NCI-H2107 treated with DMSO at 0.1 percent for 48 hours (cell line): ENCODE measurements at regions not wholly inside any gene's neighbourhood (a gene's known extent, or its start where the extent isn't known, plus 50 kb on each side); places are given as distances from the start of the nearest gene placed in this dataset.

Source experiments
- DNase-seq: peaks from one replicate; lab custom pipeline; 2025; ENCODE audit not compliant: unreplicated experiment; lab: John Stamatoyannopoulos, UW

DNA sequence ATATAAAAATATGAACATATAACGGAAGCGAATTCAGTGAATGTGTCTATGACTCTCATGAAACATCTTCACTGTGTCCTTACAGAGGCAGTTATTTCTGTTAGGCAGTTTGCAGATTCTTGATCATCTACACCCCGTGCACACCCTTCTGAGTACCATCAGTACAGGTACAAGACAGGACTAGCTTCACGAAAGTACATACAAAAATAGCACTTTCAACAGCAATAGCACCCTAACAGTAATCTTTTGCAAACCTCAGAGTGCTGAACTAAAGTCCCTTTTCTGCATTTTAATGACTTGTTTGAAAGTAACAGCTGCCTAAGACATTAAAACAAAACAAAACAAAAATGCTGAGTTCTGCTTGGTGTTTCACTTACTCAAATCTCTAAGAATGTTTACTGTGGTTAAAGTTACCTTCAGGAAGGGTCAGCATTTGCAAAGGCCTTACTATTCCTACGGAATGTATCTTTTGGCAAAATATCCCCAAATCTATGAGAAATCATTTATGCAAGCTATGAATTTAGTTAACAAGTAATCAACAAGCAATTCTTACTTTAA, 104.1 kb downstream of the CNTN3 start:
- DNase-seq = no peak

DNA sequence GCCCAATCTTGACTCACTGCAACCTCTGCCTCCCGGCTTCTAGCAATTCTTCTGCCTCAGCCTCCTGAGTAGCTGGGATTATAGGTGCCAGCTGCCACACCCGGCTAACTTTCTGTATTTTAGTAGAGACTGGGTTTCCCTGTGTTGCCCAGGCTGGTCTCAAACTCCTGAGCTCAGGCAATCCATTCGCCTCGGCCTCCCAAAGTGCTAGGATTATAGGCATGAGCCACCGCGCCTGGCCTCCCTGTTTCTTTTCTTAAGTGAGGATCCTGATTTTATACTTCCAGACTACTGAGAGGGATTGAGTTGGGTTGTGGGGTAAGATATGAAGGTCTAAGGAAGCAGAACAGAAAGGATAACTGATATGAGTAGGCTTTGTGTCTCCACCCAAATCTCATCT, 106.8 kb downstream of the CNTN3 start:
- no peak for DNase-seq

DNA sequence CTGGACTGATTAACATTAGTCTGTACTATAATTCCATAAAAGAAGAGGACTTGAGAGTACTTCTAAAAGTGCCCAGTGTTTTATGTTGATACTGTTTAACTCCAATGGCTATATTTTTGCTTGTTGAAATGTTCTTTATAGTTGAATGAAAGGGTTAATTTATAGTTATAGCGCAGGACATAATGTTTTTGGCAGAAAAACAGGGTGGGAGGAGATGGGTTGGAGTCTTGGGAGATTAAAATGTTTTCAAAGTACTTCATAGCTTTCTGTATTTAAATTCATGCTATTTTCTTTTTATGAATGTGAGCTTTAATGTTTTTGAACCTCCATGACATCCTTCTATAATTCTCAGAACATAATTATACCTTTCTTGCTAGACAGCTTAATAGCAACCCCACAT, 108.2 kb downstream of the CNTN3 start:
- no peak for DNase-seq

DNA sequence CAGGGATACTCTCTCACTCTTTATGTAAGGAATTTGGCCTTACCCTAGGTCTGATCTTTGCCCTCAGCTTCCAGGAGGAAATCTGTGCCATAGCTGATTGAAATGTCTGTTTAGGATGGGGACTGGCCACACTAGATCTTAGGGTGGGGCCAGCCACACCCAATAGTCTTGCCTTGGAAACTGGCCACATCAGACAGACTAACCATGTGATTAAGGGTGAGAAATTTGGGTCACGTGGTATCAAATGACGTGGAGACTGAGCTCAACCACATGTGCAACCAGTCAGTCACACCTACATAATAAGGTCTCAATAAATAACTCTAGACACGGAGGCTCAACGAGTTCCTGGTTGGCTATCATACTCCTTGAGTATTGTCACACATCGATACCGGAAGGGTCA, 113.5 kb downstream of the CNTN3 start:
- DNase-seq = no peak

DNA sequence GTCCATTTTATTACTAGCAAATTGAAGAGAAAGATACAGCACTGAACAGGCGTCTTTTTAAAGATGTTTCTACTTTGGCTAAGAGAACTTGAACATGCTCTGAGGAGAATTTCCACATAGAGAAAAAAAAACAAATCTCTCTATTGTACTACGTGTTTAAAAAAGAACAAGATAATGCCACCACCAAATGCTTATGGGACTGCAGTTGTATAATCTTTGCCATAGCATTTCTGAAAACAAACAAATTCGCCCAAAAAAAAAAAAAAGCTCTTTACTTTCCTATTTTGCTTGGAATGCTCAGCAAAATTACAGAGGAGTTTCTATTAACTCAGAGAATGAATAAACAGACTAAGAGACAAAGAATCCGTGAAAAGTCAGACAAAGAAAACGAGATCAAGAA, 114.2 kb downstream of the CNTN3 start:
- no peak for DNase-seq

DNA sequence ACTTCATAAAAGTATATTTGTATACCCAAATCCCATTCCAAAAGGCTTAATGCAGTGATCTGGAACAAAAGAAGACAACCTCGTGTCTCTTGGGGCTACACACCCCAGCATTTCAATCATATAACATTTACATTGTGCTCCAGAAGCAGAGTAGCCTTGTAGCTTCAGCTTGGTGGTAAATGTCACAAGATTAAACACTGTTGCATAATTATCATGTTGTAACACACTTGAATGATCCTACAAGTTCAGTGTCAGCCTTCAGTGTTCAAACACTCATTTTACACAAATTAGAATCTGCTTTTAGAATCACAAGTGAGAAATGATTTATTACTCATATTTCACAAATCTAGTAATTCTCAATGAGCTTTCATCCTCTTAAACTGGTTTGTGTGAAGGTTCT, 122.6 kb downstream of the CNTN3 start:
- no peak for DNase-seq

DNA sequence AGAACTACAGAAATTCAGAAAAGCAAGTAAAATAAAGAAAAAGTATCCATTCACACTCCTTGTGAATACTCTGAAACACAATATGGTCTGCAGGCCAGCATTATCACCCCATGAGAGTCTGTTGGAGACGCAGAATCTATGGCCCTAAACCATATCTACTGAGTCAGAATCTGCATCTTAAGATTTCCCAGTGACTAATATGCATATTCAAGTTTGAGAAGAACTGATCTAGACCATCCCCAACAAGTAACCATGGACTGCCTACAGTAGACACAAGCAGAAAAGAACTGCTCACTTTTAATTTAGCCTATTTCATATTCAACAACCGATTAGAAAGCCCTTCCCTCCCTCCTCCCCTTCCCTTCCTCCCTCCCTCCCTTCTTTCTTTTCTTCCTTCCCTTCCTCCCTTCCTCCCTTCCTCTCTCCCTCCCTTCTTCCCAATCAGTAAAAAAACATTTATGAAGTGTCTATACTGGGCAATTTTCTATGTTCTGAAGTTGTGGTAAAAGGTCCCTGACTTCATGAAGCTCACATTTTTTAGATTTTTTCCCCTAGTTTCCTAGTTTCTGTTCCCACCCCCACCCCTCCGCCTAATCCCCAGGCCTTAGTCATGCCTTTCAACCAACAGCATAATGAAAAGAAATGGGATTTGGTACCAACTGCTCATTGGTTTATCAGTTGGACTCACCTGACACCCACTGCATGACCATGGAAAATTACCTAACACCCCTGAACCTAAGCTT, 125.2 kb downstream of the CNTN3 start:
- DNase-seq = no peak

DNA sequence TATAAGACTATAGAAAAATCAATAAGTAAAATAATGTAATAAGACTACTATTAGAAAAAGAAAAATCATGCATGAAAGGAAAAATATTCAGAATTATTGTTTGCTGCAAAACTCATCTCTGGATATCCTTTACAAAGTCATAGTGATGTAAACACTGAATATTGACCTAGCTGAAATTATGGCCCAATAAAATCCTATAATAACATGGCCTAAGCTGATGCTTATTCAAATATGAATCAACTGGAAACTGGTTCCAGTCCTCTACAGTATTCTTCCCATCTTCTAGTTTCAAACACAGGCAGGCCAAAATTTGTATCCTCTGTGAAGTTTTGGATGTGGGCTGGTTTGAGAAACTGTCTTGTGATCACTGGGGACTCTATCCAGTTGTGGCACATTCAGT, 134.5 kb downstream of the CNTN3 start:
- no peak for DNase-seq

DNA sequence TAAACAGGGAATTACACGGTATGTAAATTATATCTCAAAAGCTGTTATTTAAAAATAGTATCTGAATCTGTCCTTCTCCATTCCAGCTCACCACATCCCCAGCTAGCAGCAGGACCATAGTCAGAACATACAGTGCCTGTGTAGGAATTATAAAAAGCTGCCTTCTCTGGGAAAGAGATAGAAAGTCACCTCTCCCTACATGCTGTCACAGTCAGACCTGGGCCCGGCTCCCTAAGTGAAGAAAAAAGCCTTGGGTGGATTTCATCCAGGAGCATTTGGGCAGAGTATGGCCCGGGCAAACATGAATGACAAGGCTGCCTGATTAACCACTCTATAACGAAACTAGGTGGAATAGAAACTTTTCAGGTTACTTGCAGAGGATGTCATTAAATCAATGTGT, 144.1 kb downstream of the CNTN3 start:
- no peak for DNase-seq

DNA sequence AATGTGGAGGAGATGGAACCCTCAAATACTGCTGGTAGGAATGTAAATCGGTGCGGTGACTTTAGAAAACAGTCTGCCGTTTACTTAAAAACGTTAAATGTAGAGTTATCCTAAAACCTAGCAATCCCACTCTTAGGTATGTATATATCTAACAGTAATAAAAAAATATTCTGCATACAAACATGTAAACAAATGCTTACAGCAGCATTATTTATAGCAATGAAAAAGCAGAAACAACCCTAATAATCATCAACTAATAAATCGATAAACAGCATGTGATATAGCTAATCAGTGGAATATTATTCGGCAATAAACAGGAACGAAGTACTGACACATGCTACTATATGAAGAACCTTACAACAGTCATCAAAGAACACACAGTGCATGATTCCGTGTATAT, 144.7 kb downstream of the CNTN3 start:
- DNase-seq = no peak

DNA sequence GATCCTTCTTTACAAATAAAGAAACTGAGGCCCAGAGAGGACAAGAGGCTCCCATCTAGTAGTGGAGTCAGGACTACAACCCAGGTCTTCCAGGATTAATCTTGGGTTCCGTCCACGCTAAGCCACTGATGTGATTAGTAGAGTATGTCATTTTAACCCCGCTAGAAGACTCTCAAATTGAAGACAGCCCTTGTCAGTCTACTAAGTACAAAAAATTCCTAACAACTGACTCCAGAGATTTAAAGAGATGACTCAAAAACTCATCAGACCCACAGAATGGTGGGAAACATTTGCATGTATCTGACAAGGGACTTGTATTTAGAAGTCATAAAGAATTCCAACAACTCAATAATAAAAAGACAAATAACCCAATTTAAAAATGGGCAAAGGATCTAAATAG, 145.3 kb downstream of the CNTN3 start:
- no peak for DNase-seq

DNA sequence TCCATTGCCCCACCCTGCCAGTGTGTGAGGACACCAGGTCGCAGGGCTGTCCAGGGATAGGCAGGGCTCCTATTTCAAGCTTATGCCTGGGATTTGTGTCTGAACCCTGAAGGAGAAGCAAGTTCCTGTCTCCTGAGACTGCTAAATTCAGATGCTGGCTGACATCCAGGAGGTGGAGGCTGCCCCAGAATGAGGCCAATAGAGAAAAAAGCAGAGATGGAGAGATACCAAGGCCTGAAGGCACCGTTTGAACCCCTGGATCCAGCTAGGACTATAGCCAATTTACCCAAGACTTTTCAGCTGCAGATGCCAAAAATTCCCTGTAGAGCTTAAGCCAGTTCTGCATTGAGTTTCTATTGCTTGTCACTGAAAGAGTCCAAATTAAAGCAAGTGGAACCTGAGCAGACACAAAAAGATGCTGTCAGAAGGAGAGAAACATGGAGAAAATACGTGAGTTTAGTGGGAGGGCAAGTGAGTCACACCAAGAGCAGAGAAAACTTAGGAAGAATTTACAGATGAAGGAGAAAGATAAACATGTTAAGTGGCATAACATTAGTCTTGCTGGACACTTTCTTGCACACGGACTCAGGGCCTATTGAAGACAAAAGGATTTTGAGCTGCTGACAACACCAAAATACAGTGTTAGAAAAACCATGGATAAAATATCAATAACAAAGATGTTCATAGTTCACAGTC, 148.6 kb downstream of the CNTN3 start:
- no peak for DNase-seq

DNA sequence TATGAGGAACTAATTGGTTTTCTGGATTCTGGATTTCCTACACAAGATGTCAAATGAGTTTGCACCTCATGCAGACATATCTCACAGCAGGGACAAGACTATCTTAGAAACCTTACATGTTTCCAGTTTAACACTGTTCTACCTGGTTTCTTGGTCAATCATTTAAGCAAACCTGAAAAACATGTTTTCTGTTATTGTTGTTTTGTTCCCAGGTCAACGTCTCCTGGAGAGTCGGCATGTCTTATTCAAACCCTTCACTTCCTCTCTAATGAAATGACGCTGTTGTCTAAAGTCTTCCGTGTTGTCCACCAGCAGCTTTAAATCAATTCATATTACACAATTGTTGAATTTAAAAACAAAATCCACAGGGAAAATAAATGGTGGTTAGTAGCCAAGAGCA, 150.9 kb downstream of the CNTN3 start:
- no peak for DNase-seq

DNA sequence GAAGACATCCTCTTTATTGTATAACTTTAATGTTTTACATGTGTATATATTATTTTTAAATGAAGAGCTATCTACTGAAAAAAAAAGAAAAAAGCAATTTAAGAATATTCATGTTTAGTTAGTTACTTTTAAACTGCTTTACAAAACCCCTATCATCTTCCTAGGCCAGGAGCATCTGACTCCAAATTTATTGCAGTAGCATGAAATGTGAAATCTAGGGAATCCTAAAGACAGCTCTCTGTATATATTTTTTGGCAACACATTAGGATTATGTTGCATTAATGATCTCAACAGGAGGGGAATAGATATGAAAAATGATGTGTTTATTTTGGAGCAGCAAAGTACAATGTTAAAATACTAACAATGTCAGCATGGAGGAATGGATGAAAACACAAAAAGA, 158.3 kb downstream of the CNTN3 start:
- DNase-seq = no peak

DNA sequence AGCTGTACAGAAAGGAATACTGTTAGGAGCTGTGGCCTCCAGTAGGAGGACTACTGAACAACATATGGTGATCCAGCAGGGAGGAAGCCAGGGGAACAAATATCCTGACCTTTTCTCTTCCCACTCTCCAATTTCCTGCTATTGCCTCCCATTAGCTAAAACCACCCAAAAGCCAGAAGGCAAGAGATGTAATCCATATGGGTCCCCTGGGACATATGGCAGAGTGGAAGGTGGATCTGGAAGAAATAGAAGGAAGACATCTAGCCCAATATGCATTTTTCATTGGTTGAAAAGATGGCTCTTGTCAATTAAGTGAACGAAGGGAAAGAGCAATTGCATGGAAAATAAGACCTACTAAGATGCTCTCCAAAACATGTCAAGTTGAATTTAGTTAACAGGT, 167.2 kb downstream of the CNTN3 start:
- no peak for DNase-seq

DNA sequence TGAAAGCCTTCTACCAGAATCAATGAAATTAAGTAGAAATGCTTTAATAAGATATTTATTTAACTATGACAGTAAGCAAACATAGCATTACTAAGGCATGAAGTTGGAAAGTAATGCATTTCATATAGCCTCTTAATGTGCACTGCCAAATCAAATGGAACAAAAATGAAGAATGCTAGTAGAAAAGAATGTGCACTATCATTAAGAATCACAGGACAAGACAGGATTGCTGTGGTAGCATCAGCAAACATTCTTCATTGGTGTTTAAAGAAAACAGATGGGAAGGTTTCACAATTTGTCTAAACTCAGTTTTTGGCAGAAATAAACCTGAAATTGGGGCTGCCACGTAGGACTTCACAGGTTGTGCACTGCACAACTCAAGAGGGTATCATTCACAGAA, 168.9 kb downstream of the CNTN3 start:
- DNase-seq = no peak

DNA sequence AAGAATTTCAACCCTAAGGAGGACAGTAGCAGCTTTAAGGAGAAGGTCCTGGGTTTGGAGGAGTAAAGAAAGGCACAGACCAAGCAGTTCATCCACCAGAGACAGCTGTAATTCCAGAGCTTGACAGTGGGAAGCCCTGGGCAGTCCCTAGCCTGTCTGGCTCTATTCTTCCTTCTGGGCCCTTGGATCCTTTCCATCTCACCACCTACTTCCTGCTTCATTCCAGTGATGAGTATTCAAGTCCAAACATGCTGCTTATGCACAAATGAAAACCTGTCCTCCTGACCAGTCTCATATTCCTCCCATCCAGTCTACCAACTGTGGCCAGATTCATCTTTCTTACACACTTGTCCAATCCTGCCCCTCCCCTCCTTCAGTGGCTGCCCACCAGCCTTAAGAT, 171.4 kb downstream of the CNTN3 start:
- DNase-seq = no peak

DNA sequence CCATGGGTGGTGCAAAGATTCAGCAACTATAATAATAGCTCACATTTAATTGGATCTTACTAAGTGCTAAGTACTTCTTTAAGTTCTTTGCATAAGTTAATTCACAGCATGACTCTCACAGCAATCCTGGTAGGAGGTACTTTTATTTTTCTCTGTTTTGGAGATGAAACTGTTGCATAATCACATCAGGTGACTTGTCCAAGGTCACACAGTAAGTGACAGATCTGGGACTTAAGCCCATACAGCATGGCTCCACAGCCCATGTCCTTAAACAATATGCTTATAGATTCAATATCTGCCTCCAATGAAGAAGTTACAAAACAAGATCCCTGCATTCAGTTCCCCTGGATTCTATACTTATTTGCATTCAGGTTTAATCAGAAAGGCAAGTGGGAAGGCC, 171.8 kb downstream of the CNTN3 start:
- DNase-seq = no peak

DNA sequence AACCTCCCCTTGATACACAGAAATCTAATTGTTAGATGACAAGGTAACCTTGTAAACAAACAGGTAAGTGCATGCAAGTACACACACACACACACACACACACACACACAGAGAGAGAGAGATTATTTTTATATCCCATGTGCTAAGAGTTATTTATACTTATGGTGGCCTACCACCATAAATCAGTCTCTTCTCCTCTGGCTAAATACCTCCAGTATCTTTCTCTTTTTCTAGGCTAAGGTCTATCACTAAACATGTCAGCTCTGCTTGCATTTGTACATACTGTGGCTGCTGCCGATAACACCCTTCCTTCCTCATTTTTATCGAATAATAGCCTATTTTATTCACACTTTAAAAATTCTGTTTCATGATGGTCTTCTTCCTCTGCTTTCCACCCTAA, 172.4 kb downstream of the CNTN3 start:
- DNase-seq = no peak

DNA sequence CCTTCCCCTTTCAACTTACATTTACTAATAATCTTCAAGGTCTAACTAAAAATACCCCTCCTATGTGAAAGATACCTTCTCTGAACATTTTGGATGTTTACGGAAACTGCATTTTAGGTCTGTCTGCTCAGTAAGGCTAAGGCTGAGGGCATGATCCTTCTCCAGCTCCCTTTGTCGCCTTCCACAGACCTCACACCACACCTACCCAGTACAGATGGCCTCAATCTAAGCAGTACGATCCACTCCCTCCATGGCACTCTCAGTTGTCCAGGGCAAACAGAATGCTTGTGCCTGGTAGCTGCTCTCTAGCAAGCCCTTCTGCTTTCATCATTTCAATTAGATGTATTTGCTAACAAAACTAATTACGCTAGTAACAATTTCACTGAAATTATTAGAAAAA, 178.3 kb downstream of the CNTN3 start:
- no peak for DNase-seq

DNA sequence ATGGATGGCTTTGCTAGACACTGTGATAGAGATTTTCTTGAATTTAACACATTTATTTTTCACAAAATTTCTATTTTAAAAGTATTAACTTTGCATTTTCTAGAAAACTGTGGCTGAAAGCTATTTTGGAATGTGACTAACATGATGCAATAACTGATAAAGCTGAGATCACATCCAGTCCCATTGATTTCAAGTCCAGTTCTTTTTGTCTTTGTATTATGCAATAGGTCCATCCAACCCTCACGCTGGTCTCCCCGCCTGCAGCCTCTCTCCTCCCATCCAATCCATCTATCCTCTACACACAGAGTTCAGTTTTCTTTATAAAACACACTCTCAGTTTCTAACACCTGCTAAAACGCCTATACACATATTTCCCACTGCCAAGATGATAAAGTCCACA, 178.8 kb downstream of the CNTN3 start:
- no peak for DNase-seq

DNA sequence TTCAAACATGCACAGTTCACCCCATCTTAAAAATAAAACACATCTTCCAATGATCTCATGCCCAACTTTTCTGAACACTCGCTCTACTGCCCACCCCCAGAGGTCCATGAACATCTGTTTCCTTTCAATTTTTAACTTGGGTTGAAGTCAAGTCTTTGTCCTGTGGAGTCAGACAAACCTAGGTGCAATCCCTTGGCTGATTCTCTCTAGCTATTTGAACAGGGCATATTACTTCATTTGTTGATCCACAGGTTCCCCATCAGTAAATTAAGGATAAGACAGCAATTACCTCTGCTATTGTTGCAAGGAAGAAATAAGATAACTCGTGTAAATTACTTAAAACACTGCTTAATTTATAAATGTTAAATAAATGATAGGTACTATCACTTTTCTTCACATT, 180.1 kb downstream of the CNTN3 start:
- DNase-seq = no peak

DNA sequence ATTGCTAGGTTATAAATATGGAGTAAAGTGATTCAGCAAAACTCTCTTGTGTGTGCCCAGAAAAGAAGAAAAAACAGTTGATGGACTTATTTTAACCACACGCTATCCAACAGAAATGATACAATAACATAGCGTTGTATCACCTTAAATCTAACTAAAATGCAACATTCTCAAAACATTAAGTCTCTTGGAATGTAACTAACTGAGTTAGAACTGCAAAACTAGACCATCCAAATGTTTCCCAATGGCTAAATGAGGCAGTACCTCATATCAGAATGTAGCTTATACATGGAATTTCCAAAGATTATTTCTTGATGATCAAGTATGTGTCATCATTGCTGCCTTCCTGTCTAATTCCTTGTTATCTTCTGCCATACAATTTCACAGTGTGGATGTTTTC, 187.9 kb downstream of the CNTN3 start:
- DNase-seq = no peak
